ENCODE measurements at regions not wholly inside any gene's neighbourhood (a gene's known extent, or its start where the extent isn't known, plus 50 kb on each side); places are given as distances from the start of the nearest gene placed in this dataset.

GRCh38 chr4:171621646-171622045, 191.6 kb upstream of the GALNTL6 start:
- H3K4me2 ChIP-seq (ENCODE audit: insufficient read depth, low read length): no peak overlapping the region
- H3K9me1 ChIP-seq (replicated peaks; ENCODE audit: control insufficient read depth, extremely low read depth, insufficient read depth, low read length): no peaks in the 10 kb centered on the region
- no peak for FAIRE-seq
- no peak overlapping the region for H2AFZ ChIP-seq (ENCODE audit: low read depth, low read length)
- no peak for DNase-seq (ENCODE audit: low read depth, low spot score)
- no TSS peak for BruUV-seq (replicated peaks)
- no peak for TF ChIP-seq POLR2A (IDR thresholded peaks at IDR 0.05; ENCODE audit: low read depth, low read length)
- no peaks in the 10 kb centered on the region for H3K79me2 ChIP-seq (ENCODE audit: control insufficient read depth, insufficient read depth, low read length)
- dilution Hi-C loops (cut with MboI; ENCODE audit: extremely low pct_ligation_motif_present, low sequenced_read_pairs): no loop called here
- ChIA-PET CTCF (no interaction called here), POLR2A (no interaction called here)
- no peaks in the 10 kb centered on the region for H3K36me3 ChIP-seq (ENCODE audit: control insufficient read depth in 2 of 2, extremely low read depth in 1 of 2, insufficient read depth in 2 of 2, low read length in 2 of 2)
- no peak overlapping the region for H3K27ac ChIP-seq (ENCODE audit: insufficient read depth, low read depth, low read length)
- H4K20me1 ChIP-seq (replicated peaks; ENCODE audit: control insufficient read depth, extremely low read depth, insufficient read depth, low read length): no peaks in the 10 kb centered on the region
- H3K9ac ChIP-seq (replicated peaks; ENCODE audit: extremely low read depth, insufficient read depth, low read length): no peak overlapping the region
- H3K4me3 ChIP-seq (replicated peaks in 1 of 3; ENCODE audit: insufficient read depth in 1 of 3, low read depth in 1 of 3, low read length in 3 of 3): no peak overlapping the region
- peaks cover 1% of the 10 kb centered on the region for H3K9me3 ChIP-seq (replicated peaks; ENCODE audit: control insufficient read depth, insufficient read depth, low read length)
- H3K4me1 ChIP-seq (ENCODE audit: control insufficient read depth, extremely low read depth, insufficient read depth, low read length): no peaks in the 10 kb centered on the region
- H3K27me3 ChIP-seq (ENCODE audit: control insufficient read depth in 2 of 2, insufficient read depth in 2 of 2, low read length in 2 of 2): no peaks in the 10 kb centered on the region
- intact Hi-C loops (cut with micrococcal nuclease): no loop called here

DNA sequence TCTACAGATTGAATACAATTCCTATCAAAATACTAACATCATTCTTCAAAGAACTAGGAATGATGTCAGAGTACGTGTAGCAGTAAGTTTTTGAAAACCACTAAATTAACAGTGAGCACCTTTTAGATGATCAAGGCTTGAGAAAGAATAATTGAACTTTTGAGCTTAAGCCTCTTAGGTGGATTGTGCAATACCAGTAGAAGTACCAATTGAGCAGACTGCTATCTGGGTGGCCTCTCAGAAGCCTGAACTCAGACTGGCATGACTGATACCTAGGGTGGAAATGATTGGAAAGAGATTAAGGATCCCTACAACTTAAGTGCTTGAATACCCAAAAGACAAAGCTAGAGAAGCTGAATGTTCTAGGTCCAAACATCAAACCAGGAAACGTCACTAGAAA, 200.3 kb upstream of the GALNTL6 start:
- no peaks in the 10 kb centered on the region for H4K20me1 ChIP-seq (replicated peaks; ENCODE audit: control insufficient read depth, extremely low read depth, insufficient read depth, low read length)
- H3K79me2 ChIP-seq (ENCODE audit: control insufficient read depth, insufficient read depth, low read length): no peaks in the 10 kb centered on the region
- CTCF ChIA-PET: no interaction called here
- H3K4me1 ChIP-seq (ENCODE audit: control insufficient read depth, extremely low read depth, insufficient read depth, low read length): no peaks in the 10 kb centered on the region
- no peaks in the 10 kb centered on the region for H3K36me3 ChIP-seq (ENCODE audit: control insufficient read depth in 2 of 2, extremely low read depth in 1 of 2, insufficient read depth in 2 of 2, low read length in 2 of 2)
- no peak for FAIRE-seq
- no peak overlapping the region for H3K27ac ChIP-seq (ENCODE audit: insufficient read depth, low read depth, low read length)
- H3K4me3 ChIP-seq (replicated peaks in 1 of 3; ENCODE audit: insufficient read depth in 1 of 3, low read depth in 1 of 3, low read length in 3 of 3): no peak overlapping the region
- no peak overlapping the region for H2AFZ ChIP-seq (ENCODE audit: low read depth, low read length)
- intact Hi-C loops (cut with micrococcal nuclease) (no loop called here), dilution Hi-C loops (cut with MboI; ENCODE audit: extremely low pct_ligation_motif_present, low sequenced_read_pairs) (no loop called here)
- DNase-seq (ENCODE audit: low read depth, low spot score): no peak
- TF ChIP-seq, protein P1, sequence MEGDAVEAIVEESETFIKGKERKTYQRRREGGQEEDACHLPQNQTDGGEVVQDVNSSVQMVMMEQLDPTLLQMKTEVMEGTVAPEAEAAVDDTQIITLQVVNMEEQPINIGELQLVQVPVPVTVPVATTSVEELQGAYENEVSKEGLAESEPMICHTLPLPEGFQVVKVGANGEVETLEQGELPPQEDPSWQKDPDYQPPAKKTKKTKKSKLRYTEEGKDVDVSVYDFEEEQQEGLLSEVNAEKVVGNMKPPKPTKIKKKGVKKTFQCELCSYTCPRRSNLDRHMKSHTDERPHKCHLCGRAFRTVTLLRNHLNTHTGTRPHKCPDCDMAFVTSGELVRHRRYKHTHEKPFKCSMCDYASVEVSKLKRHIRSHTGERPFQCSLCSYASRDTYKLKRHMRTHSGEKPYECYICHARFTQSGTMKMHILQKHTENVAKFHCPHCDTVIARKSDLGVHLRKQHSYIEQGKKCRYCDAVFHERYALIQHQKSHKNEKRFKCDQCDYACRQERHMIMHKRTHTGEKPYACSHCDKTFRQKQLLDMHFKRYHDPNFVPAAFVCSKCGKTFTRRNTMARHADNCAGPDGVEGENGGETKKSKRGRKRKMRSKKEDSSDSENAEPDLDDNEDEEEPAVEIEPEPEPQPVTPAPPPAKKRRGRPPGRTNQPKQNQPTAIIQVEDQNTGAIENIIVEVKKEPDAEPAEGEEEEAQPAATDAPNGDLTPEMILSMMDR (IDR thresholded peaks at IDR 0.05; ENCODE audit: extremely low read depth in 1 of 2, insufficient read depth in 1 of 2, low read depth in 1 of 2, low read length in 2 of 2): no peak
- TF ChIP-seq POLR2AphosphoS5 (IDR thresholded peaks at IDR 0.05; ENCODE audit: insufficient read depth, low read depth, low read length) (no peak), EZH2 (IDR thresholded peaks at IDR 0.05; ENCODE audit: borderline replicate concordance, low read depth, low read length, severe bottlenecking) (no peak), POLR2A (IDR thresholded peaks at IDR 0.05; ENCODE audit: low read depth, low read length) (no peak), MYC (IDR thresholded peaks at IDR 0.05; ENCODE audit: low read depth, low read length) (no peak), FOS (IDR thresholded peaks at IDR 0.05; ENCODE audit: borderline replicate concordance, insufficient read depth, low read length) (no peak), GATA2 (IDR thresholded peaks at IDR 0.05; ENCODE audit: insufficient read depth, insufficient read length, low read depth, low read length) (no peak), JUN (IDR thresholded peaks at IDR 0.05; ENCODE audit: borderline replicate concordance, insufficient read depth, insufficient read length, low read depth) (no peak)
- TF ChIP-seq, protein P2, sequence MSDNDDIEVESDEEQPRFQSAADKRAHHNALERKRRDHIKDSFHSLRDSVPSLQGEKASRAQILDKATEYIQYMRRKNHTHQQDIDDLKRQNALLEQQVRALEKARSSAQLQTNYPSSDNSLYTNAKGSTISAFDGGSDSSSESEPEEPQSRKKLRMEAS (IDR thresholded peaks at IDR 0.05; ENCODE audit: insufficient read depth, insufficient read length): no peak
- H3K9me3 ChIP-seq (replicated peaks; ENCODE audit: control insufficient read depth, insufficient read depth, low read length): peaks cover 13% of the 10 kb centered on the region
- no peak overlapping the region for H3K9ac ChIP-seq (replicated peaks; ENCODE audit: extremely low read depth, insufficient read depth, low read length)
- H3K4me2 ChIP-seq (ENCODE audit: insufficient read depth, low read length): no peak overlapping the region
- no TSS peak for BruUV-seq (replicated peaks)
- POLR2A ChIA-PET: no interaction called here
- no peaks in the 10 kb centered on the region for H3K27me3 ChIP-seq (ENCODE audit: control insufficient read depth in 2 of 2, insufficient read depth in 2 of 2, low read length in 2 of 2)
- H3K9me1 ChIP-seq (replicated peaks; ENCODE audit: control insufficient read depth, extremely low read depth, insufficient read depth, low read length): no peaks in the 10 kb centered on the region
